OCI-LY1 (cell line): ENCODE measurements at regions not wholly inside any gene's neighbourhood (a gene's known extent, or its start where the extent isn't known, plus 50 kb on each side); places are given as distances from the start of the nearest gene placed in this dataset.

ENCODE experiments used
- H2AFZ ChIP-seq: fragments of 200-600 bp; sonication (generic), shearing (Covaris generic); 2 replicates; pipeline ENCODE4 v1.6.0; 2014; ENCODE audit warnings: antibody characterized with exemption, mild to moderate bottlenecking, low read length
- H3F3A ChIP-seq: fragments of 200-600 bp; sonication (generic), shearing (Covaris generic); 2 replicates; pipeline ENCODE4 v1.6.0; 2014; ENCODE audit warnings: mild to moderate bottlenecking, antibody characterized with exemption, low read length, moderate library complexity; ENCODE audit not compliant: insufficient read depth
- H3K27ac ChIP-seq: fragments of 200-600 bp; sonication (generic); 2 replicates; pipeline ENCODE4 v1.5.1; 2014; ENCODE audit warnings: low read length, mixed run types, mild to moderate bottlenecking, low read depth; ENCODE audit not compliant: poor library complexity, severe bottlenecking
- H3K27me3 ChIP-seq: fragments of 200-600 bp; sonication (generic); 2 replicates; pipeline ENCODE4 v1.6.0; 2014; ENCODE audit warnings: antibody characterized with exemption, mild to moderate bottlenecking, low read length, moderate library complexity; ENCODE audit not compliant: insufficient read depth
- H3K36me3 ChIP-seq: fragments of 200-600 bp; sonication (generic); 2 replicates; pipeline ENCODE4 v1.6.1; 2014; ENCODE audit warnings: mild to moderate bottlenecking, antibody characterized with exemption, low read length, moderate library complexity, mixed read lengths; ENCODE audit not compliant: insufficient read depth
- H3K4me1 ChIP-seq: fragments of 200-600 bp; sonication (generic); 2 replicates; pipeline ENCODE4 v1.5.1; 2014; ENCODE audit warnings: mild to moderate bottlenecking, low read length, moderate library complexity; ENCODE audit not compliant: insufficient read depth, severe bottlenecking
- H3K4me2 ChIP-seq: fragments of 200-600 bp; sonication (generic), shearing (Covaris generic); 2 replicates; pipeline ENCODE4 v1.6.1; 2014; ENCODE audit warnings: low read length
- H3K4me3 ChIP-seq: fragments of 200-600 bp; sonication (generic); 2 replicates; pipeline ENCODE4 v1.5.1; 2014; ENCODE audit warnings: low read length, low read depth, mild to moderate bottlenecking, mixed read lengths; ENCODE audit not compliant: poor library complexity, severe bottlenecking
- H3K79me2 ChIP-seq: fragments of 200-600 bp; shearing (Covaris generic); 2 replicates; pipeline ENCODE4 v1.6.1; 2016; ENCODE audit warnings: mixed run types, low read length, mixed read lengths; ENCODE audit not compliant: insufficient read depth
- H3K9ac ChIP-seq: fragments of 200-600 bp; sonication (generic), shearing (Covaris generic); 2 replicates; pipeline ENCODE4 v1.6.1; 2014; ENCODE audit warnings: mild to moderate bottlenecking, low read length, mixed read lengths
- H3K9me2 ChIP-seq: fragments of 200-600 bp; sonication (generic), shearing (Covaris generic); 2 replicates; pipeline ENCODE4 v1.6.1; 2014; ENCODE audit warnings: low read depth, mild to moderate bottlenecking, low read length, mixed read lengths
- H3K9me3 ChIP-seq: fragments of 200-600 bp; shearing (Covaris generic); 2 replicates; pipeline ENCODE4 v1.6.1; 2014; ENCODE audit warnings: low read length, mixed read lengths
- H4K20me1 ChIP-seq: fragments of 200-600 bp; sonication (generic), shearing (Covaris generic); 2 replicates; pipeline ENCODE4 v1.6.0; 2016; ENCODE audit warnings: mild to moderate bottlenecking, low read length; ENCODE audit not compliant: insufficient read depth
- EZH2 ChIP-seq: fragments of 200-600 bp; sonication (generic), shearing (Covaris generic); IDR thresholded peaks from 2 replicates; pipeline ENCODE4 v1.8.0; 2017; ENCODE audit warnings: borderline replicate concordance, mixed run types, mild to moderate bottlenecking, antibody characterized with exemption, low read length, moderate library complexity, mixed read lengths
- TF ChIP-seq, protein P1 (sequence below): fragments of 200-600 bp; sonication (generic), shearing (Covaris generic); IDR thresholded peaks from 2 replicates; pipeline ENCODE4 v1.5.1; 2017; ENCODE audit warnings: mild to moderate bottlenecking, antibody characterized with exemption, low read length, moderate library complexity, mixed read lengths

DNA sequence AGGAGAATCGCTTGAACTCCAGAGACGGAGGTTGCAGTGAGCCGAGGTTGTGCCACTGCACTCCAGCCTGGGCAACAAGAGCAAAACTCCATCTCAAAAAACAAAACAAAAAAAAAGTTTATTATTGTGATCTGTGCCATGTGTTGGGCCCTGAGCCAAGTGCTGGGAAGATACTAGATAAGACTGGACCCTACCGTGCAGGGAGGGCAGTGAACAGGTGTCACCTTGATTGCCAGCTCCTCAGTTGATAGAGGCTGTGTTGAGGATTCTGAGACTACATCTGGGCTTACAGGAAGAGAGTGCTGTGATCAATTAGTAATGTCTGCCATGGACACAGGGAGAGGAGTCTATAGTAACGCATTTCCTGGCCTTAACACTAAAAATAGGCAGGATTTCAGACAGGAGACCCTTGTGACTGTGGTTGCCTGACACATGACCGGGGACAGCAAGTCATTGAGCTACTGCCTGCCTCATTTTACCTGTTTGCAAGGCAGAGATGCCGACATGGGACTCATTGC lies 201.5 kb downstream of the C9orf50 start:
- Histone ChIP-seq H3K4me3 (no peak overlapping the region), H3F3A (no peaks in the 10 kb centered on the region), H3K4me2 (no peak overlapping the region), H3K27ac (no peak overlapping the region), H4K20me1 (no peaks in the 10 kb centered on the region), H3K9me3 (no peaks in the 10 kb centered on the region), H3K79me2 (no peaks in the 10 kb centered on the region), H3K9ac (no peak overlapping the region), H3K9me2 (no peaks in the 10 kb centered on the region), H3K4me1 (peaks cover under 1% of the 10 kb centered on the region), H3K27me3 (no peaks in the 10 kb centered on the region; the same call in 1 of the 2 replicates), H2AFZ (no peak overlapping the region), H3K36me3 (no peaks in the 10 kb centered on the region)
- TF ChIP-seq, protein P1, sequence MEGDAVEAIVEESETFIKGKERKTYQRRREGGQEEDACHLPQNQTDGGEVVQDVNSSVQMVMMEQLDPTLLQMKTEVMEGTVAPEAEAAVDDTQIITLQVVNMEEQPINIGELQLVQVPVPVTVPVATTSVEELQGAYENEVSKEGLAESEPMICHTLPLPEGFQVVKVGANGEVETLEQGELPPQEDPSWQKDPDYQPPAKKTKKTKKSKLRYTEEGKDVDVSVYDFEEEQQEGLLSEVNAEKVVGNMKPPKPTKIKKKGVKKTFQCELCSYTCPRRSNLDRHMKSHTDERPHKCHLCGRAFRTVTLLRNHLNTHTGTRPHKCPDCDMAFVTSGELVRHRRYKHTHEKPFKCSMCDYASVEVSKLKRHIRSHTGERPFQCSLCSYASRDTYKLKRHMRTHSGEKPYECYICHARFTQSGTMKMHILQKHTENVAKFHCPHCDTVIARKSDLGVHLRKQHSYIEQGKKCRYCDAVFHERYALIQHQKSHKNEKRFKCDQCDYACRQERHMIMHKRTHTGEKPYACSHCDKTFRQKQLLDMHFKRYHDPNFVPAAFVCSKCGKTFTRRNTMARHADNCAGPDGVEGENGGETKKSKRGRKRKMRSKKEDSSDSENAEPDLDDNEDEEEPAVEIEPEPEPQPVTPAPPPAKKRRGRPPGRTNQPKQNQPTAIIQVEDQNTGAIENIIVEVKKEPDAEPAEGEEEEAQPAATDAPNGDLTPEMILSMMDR, result no peak
- TF ChIP-seq EZH2, result no peak

DNA sequence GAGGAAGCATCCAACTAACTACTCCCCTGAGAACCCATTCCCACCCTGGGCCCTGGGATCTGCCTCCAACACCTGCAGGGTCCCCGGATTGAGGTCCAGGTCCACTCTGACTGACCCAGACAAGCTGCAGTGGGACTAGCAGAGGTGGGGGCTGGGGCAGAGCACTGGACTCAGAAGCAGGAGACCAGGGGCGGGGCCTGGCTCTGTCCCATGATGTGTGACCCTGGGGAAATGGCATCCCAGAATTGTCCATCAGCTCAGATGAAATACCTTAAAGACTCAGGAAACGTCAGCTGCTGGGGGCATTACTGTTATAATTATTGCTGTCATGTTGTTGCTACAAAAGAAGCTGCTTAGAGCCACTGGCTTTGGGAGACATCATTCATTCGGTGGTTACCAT lies 202.4 kb downstream of the C9orf50 start:
- H3K9ac ChIP-seq, result no peak overlapping the region
- H3K9me2 ChIP-seq, result no peaks in the 10 kb centered on the region
- H3K4me2 ChIP-seq, result no peak overlapping the region
- no peaks in the 10 kb centered on the region for H3F3A ChIP-seq
- no peak overlapping the region for H3K4me3 ChIP-seq
- peaks cover 7% of the 10 kb centered on the region for H3K4me1 ChIP-seq
- no peak overlapping the region for H3K27ac ChIP-seq
- H4K20me1 ChIP-seq, result no peaks in the 10 kb centered on the region
- no peaks in the 10 kb centered on the region for H3K9me3 ChIP-seq
- H3K27me3 ChIP-seq, result no peaks in the 10 kb centered on the region; the same call in 1 of the 2 replicates
- no peaks in the 10 kb centered on the region for H3K79me2 ChIP-seq
- TF ChIP-seq, protein P1, result no peak
- TF ChIP-seq EZH2, result no peak
- no peaks in the 10 kb centered on the region for H3K36me3 ChIP-seq
- H2AFZ ChIP-seq, result no peak overlapping the region

DNA sequence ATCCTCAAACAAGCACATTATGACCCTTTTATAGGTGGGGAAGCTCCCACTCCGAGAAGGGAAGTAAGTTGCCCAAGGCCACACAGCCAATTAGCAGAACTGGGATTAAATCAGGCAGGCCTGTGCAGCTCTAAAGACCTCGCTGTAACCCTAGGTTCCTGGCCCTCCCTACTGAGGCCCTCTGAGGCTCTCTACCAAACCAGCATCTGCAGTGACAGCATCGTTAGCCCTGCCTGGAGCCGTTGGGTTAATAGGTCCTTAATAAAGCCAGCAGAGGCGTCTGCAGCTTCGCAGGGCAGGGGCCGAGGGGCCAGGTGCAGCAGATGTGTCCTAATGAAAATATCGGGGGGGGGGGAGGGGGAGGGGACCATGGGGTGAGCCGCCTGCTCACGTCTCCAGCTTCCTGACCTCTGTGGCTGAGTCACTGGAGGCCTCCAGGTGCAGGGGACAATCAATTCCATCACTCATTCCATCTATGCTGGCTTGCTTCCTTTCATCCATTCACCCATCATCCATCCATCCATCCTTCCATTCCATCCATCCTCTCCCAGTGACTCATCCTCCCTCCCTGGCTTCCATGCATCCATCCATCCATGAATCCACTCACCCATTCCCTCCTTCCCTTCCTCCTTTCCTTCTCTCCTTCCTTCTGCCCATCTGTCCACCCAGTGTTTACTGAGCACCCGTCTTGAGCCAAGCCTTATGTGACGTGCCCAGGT lies 203.9 kb downstream of the C9orf50 start:
- Histone ChIP-seq H3K4me3 (no peak overlapping the region), H3K4me2 (no peak overlapping the region), H4K20me1 (no peaks in the 10 kb centered on the region), H3K9me2 (no peaks in the 10 kb centered on the region), H3K27me3 (no peaks in the 10 kb centered on the region; the same call in 1 of the 2 replicates), H2AFZ (no peak overlapping the region), H3F3A (no peaks in the 10 kb centered on the region), H3K27ac (no peak overlapping the region), H3K4me1 (peaks cover 15% of the 10 kb centered on the region), H3K79me2 (no peaks in the 10 kb centered on the region), H3K36me3 (no peaks in the 10 kb centered on the region), H3K9me3 (no peaks in the 10 kb centered on the region), H3K9ac (no peak overlapping the region)
- TF ChIP-seq, protein P1, result no peak
- TF ChIP-seq EZH2, result no peak
